Body of pancreas (tissue), 4 donors: ENCODE measurements at regions not wholly inside any gene's neighbourhood (a gene's known extent, or its start where the extent isn't known, plus 50 kb on each side); places are given as distances from the start of the nearest gene placed in this dataset.

Experiments
- CTCF ChIP-seq, 7 experiments: fragments of 450-650 bp in 4 of 7; fragments of 200-600 bp in 3 of 7; sonication (generic) in 3 of 7; IDR thresholded peaks; one replicate each; pipeline ENCODE4 v1.5.1; 2016 to 2019; ENCODE audit warnings: antibody characterized with exemption in 7 of 7
- POLR2A ChIP-seq, 3 donors: fragments of 450-650 bp; IDR thresholded peaks; one replicate each; pipeline ENCODE4 v1.6.1; 2016; ENCODE audit warnings: antibody characterized with exemption in 3 of 3, mild to moderate bottlenecking in 2 of 3

- TF ChIP-seq CTCF (IDR thresholded peaks at IDR 0.05) (no peak), POLR2A (IDR thresholded peaks at IDR 0.05) (no peak)
Measured at GRCh38 chr12:78645956-78646355, 218.6 kb upstream of the SYT1 start.
